ENCODE measurements at regions not wholly inside any gene's neighbourhood (a gene's known extent, or its start where the extent isn't known, plus 50 kb on each side); places are given as distances from the start of the nearest gene placed in this dataset.

DNA sequence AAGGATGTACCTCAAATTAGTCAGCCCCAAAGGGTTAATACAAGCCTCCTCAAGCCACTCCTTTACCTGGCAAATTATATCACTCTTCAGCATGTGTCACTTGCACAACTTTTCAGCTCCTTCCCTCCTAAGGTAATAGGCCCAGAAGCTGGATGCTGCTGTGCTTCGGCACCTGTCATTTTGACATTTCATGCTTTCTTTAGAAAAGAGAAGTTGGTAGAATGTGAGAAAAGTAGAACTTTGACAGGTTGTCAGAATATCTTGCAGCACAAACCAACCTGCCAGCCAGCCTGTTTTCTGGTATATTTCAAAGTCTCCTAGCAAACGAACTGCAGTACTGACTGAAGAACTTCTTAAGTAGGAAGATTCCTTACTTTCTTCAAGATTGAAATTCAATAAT lies 2136.9 kb downstream of the MAT2B start:
- no peak for DNase-seq

- no peak for DNase-seq
Measured at GRCh38 chr5:165665735-165666400, 2160.4 kb downstream of the MAT2B start.

- DNase-seq = no peak
Measured at GRCh38 chr5:165673499-165673898, 2168.1 kb downstream of the MAT2B start.

GRCh38 chr5:165695796-165696195 lies 2190.4 kb downstream of the MAT2B start:
- DNase-seq = no peak

GRCh38 chr5:165705960-165706359 lies 2200.5 kb downstream of the MAT2B start:
- DNase-seq = no peak

DNA sequence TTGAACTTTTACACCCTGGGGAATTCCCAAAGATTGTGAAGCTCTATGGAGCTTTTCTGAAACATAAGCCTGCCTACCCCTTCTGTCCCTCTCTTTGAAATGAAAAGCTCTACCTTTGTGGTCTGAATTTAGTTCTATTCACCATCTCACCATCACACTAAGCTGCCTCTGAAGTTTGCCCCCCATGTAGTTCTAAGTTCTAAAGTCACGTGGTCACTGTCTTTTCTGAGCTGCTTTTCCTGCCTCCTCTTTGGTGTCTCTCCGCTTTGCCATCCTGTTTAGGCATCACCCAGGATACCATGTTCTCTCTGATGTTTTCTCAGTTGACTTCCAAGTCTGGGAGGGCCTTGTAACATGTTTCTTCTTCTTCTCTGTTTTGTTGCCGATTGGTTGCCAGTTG lies 2206.6 kb downstream of the MAT2B start:
- DNase-seq = no peak

DNA sequence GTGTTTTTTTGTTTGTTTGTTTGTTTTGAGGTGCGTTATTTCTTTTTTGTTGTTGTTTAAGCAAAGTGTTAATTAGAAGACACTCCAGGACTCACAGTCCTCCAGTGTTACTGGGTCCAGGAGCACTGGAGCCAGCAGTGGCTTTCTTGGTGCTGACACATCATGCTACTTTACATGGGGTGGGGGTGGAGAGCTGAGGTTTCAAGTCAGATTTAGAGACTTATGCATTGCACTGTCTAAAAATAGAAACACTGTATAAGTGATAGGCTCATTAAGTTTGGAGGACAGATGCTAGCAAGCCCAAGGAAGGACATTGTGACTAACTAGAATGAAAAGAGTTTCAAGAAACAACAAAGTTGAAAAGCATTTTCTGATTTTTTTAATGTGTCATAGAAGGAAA lies 2209.2 kb downstream of the MAT2B start:
- DNase-seq = no peak

DNA sequence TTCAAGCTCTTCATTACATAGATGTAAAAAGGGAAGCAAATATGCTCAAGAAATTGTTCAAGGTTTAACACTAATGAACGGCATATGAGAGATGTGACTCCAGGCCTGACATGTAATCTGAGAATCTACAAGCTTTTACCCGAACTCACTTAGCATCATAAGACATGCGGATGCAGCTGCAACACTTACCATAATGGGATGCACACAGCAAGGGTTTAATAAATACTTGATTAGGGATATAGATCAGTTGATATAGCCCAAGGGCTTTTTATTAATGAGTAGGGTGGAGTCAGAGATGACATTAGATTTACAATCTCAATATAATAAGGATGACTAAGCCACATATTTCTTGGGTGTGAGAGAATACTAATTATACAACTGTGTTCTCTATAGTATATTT lies 2215.5 kb downstream of the MAT2B start:
- no peak for DNase-seq

DNA sequence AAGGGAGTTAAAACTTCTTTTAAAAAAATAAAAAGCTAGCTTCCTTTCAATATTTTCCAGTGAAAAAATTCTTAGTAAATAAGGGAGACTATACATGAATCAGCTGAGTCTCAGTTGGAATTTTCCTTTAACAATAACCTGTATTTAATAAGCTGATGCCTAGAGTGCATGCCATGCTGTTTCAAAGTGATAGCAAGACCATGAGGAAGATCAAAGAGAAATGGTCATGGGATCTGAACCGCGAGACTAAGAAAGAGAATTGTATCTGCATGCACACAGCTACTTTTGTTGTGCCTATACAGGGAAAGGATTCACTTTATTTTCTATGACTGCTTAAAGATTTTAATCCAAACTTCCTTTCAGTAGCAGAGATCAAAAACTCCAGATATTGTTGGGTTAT lies 2217.0 kb downstream of the MAT2B start:
- DNase-seq = no peak

DNA sequence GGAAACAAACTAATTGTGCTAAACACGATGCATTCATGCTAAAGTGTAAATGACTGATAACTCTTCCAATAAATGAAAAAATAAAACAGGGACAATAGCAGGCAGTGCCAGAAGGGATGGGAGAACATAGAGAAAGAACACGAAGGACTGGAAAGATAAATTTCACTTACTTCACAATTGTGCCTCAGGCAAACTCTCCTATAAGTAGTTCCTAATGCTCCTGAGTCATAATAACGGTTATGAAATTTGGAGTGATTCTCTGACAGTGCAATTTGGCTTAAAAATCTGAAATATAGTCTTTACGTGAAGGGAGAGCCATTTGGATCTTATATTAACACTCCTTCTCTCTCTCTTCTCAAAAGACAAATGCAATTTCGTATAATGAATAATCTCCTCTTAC lies 2218.5 kb downstream of the MAT2B start:
- DNase-seq = no peak

DNA sequence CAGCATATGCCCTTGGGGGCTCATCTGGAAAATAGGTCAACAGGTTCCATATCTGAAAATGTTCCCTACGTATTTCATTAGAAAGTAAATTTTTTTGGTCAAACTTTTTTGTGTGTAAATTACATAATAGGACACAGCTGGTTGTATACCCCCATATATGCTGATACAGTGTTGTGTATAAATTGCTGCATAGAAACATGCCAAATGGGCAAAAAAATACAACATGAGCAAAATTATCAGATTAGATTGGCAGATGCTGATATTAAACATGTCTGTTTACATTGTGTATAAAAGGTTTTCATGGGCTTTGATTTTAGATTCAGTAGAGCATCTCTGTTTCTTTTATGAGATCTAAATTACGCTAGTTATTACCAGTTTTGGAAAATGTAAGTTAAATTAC lies 2223.0 kb downstream of the MAT2B start:
- DNase-seq = no peak

- DNase-seq = no peak
Measured at GRCh38 chr5:165735388-165735787, 2230.0 kb downstream of the MAT2B start.

GRCh38 chr5:165739079-165739741 lies 2233.8 kb downstream of the MAT2B start:
- DNase-seq = no peak

- no peak for DNase-seq
Measured at GRCh38 chr5:165757791-165758190, 2252.4 kb downstream of the MAT2B start.

DNA sequence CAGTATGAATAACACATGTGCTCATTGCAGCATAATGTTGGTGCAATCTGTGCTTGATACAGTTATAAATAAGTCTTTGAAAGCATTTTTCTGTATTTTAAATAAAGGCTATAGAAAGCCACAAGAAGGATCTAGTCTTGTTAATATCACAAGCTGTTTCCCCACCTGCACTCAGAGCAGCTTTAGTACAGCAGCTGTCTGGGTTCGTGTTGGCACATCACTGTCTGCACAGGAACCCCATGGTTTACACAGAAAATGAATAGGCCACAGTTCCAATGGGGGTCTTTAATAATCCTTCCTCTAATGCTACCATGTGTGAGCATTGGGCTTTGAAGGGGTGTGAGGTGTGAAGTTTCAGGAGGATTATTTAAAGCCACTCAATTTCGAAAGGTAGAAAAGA lies 2269.7 kb downstream of the MAT2B start:
- no peak for DNase-seq

- DNase-seq = no peak
Measured at GRCh38 chr5:165779505-165779904, 2274.1 kb downstream of the MAT2B start.

GRCh38 chr5:165780901-165781300 lies 2275.5 kb downstream of the MAT2B start:
- DNase-seq = no peak

- no peak for DNase-seq
Measured at GRCh38 chr5:165781738-165782137, 2276.3 kb downstream of the MAT2B start.

DNA sequence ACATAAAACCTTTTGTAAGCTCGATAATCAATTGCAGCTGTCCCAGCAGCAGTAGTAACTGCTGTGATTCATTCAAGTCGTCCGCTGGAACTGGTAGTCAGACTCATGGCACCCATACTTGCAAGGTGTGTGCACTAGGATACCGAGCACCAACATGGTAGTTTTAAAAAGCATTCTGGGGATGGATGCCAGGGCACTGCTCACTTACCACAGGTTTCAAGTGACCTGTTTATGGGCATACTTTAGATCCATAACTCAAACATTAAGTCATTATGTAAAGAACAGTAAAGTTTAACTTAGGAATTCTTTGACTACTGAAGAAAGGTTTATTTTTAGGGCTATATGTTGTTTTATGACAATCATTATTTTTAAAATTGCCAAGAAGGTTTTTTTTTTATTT lies 2277.6 kb downstream of the MAT2B start:
- DNase-seq = no peak

GRCh38 chr5:165786073-165786472 lies 2280.7 kb downstream of the MAT2B start:
- no peak for DNase-seq

DNA sequence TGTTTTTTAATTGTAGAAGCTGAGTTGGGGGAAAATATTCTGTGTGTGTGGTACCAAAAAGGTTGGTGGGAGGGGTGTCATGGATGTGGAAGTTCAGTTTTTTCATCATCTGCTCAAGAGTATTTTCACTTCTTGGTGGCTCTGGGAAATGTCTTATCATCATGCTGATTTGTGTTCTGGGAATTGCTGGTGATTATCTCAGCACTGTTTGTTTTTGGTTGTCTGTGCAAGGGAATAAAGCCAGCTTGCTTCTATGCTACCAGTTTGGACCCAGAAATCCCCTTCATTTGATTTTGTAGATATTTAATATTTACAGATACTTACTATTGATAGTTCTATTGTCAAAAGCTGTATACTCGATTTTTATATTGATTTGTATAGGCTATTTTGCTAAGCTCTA lies 2289.7 kb downstream of the MAT2B start:
- no peak for DNase-seq

GRCh38 chr5:165805756-165806155 lies 2300.3 kb downstream of the MAT2B start:
- DNase-seq = peak; percentile 0

GRCh38 chr5:165808335-165808734 lies 2302.9 kb downstream of the MAT2B start:
- DNase-seq = no peak

DNA sequence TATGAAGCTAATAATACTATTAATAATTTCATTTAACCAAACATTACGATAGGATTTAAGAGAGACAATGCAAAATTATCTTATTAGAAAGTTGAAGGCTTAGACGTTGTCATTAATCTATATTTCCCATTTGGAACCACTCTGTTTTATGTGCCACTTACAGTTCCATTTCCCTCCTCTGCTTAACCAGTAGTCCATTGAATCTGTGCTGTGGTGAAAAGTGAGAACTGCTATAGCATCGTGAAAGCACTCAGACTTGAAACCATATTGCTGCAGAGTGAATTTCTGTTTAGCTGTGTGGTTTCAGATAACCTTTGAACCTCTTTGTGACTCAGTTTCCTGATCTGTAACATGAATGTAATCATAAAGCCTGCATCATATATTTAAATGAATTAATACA lies 2304.5 kb downstream of the MAT2B start:
- no peak for DNase-seq

All from muscle of arm (tissue), 1 donor.